HepG2 (cell line): ENCODE measurements at regions not wholly inside any gene's neighbourhood (a gene's known extent, or its start where the extent isn't known, plus 50 kb on each side); places are given as distances from the start of the nearest gene placed in this dataset.
A peak's percentile ranks its signal among the peaks of the same experiment; 100 is the strongest.

Experiments
- ATAC-seq: fragments of 200-7000 bp; cut with Tn5 transposase; 3 replicates; pipeline ENCODE4 v1.9.1; 2020; ENCODE audit warnings: mild to moderate bottlenecking, moderate library complexity
- BruUV-seq: library from RNA; stranded (reverse); fragments of 400-500 nt; replicated peaks from 2 replicates; lab custom pipeline; 2021; lab: Mats Ljungman, UMichigan
- CTCF ChIA-PET: fragments of 300-600 bp; formaldehyde crosslinking; extraction: SDS; loops from one replicate; lab custom pipeline; 2021; ENCODE audit warnings: low total read pairs, inconsistent platforms, low intra/inter-chr PET ratio; lab: Yijun Ruan, JAX
- POLR2A ChIA-PET: fragments of 350-600 bp; sonication (Branson Sonifier 250); formaldehyde crosslinking; loops from one replicate; lab custom pipeline; 2020; ENCODE audit warnings: antibody characterized with exemption, inconsistent platforms; lab: Yijun Ruan, JAX
- DNase-seq: peaks from one replicate; pipeline ENCODE4 v3.0.0-alpha.2; 2015; ENCODE audit warnings: low spot score
- FAIRE-seq: peaks from 3 replicates; lab custom pipeline; 2011; peaks lifted over from hg19 to GRCh38; lab: Jason Lieb, UNC
- H2AFZ ChIP-seq: one replicate; pipeline ENCODE4 v1.6.1; 2011; ENCODE audit warnings: low read length, inconsistent platforms
- H3K27ac ChIP-seq: fragments of 300-600 bp; 3 replicates; pipeline ENCODE4 v1.8.0; 2011; ENCODE audit warnings: mixed run types, mild to moderate bottlenecking, mixed read lengths, low read length, inconsistent platforms; ENCODE audit not compliant: insufficient read depth; ENCODE audit errors: extremely low read length
- H3K27me3 ChIP-seq, 2 experiments: fragments of 200-600 bp in 1 of 2; 2 replicates in 1 of 2; 3 replicates in 1 of 2; pipeline versions ENCODE4 v1.6.0 to v1.8.0; 2011; ENCODE audit warnings: low read length in 2 of 2, mild to moderate bottlenecking in 2 of 2, moderate library complexity in 2 of 2, inconsistent platforms in 1 of 2; ENCODE audit not compliant: insufficient read depth in 2 of 2, control insufficient read depth in 1 of 2
- H3K36me3 ChIP-seq, 2 experiments: fragments of 200-600 bp in 1 of 2; replicated peaks in 1 of 2; 2 replicates in 1 of 2; 3 replicates in 1 of 2; pipeline versions ENCODE4 v1.5.1 to v1.8.0; 2011; ENCODE audit warnings: low read length in 2 of 2, inconsistent platforms in 1 of 2; ENCODE audit not compliant: insufficient read depth in 2 of 2, control insufficient read depth in 1 of 2
- H3K4me1 ChIP-seq: 2 replicates; pipeline ENCODE4 v1.5.1; 2012; ENCODE audit warnings: low read length, inconsistent platforms; ENCODE audit not compliant: insufficient read depth
- H3K4me2 ChIP-seq: 2 replicates; pipeline ENCODE4 v1.6.0; 2011; ENCODE audit warnings: low read depth, low read length, inconsistent platforms
- H3K4me3 ChIP-seq, 3 experiments: fragments of 200-600 bp in 1 of 3; sonication (generic), shearing (Covaris generic) in 1 of 3; replicated peaks in 1 of 3; 2 replicates each; pipeline ENCODE4 v1.5.1; 2011 to 2016; ENCODE audit warnings: low read length in 3 of 3, inconsistent platforms in 2 of 3, low read depth in 2 of 3, mild to moderate bottlenecking in 2 of 3, control low read depth in 1 of 3, mixed read lengths in 1 of 3; ENCODE audit not compliant: insufficient read depth in 1 of 3
- H3K79me2 ChIP-seq: one replicate; pipeline ENCODE4 v1.6.1; 2011; ENCODE audit warnings: low read length, inconsistent platforms; ENCODE audit not compliant: insufficient read depth
- H3K9ac ChIP-seq: 2 replicates; pipeline ENCODE4 v1.6.0; 2011; ENCODE audit warnings: mild to moderate bottlenecking, low read depth, low read length, inconsistent platforms; ENCODE audit not compliant: insufficient read depth
- H3K9me3 ChIP-seq: 2 replicates; pipeline ENCODE4 v1.5.1; 2012; ENCODE audit warnings: mild to moderate bottlenecking, low read length
- H4K20me1 ChIP-seq: 2 replicates; pipeline ENCODE4 v1.6.0; 2011; ENCODE audit warnings: inconsistent platforms, mild to moderate bottlenecking, low read length, moderate library complexity; ENCODE audit not compliant: insufficient read depth
- CBX5 ChIP-seq: sonication (generic); formaldehyde crosslinking; IDR thresholded peaks from 2 replicates; pipeline ENCODE4 v1.4.0; 2020; ENCODE audit warnings: missing genetic modification reagents, borderline replicate concordance
- CTCF ChIP-seq: sonication (generic); formaldehyde crosslinking; IDR thresholded peaks from 2 replicates; pipeline ENCODE4 v1.5.0; 2020; ENCODE audit warnings: mild to moderate bottlenecking, missing genetic modification reagents, moderate library complexity
- EEA1 ChIP-seq: sonication (generic); formaldehyde crosslinking; IDR thresholded peaks from 2 replicates; pipeline ENCODE4 v1.5.1; 2020; ENCODE audit warnings: mild to moderate bottlenecking, missing genetic modification reagents, borderline replicate concordance
- ELF1 ChIP-seq: sonication (generic); formaldehyde crosslinking; IDR thresholded peaks from 2 replicates; pipeline ENCODE4 v1.4.0; 2020; ENCODE audit warnings: missing genetic modification reagents
- HNRNPLL ChIP-seq: fragments of 200-400 bp; formaldehyde crosslinking; IDR thresholded peaks from 2 replicates; pipeline ENCODE4 v1.6.1; 2017; ENCODE audit warnings: mild to moderate bottlenecking, low read depth, low read length; ENCODE audit not compliant: poor library complexity, severe bottlenecking
- MED1 ChIP-seq: sonication (generic); formaldehyde crosslinking; IDR thresholded peaks from 2 replicates; pipeline ENCODE4 v1.4.0; 2020; ENCODE audit warnings: missing genetic modification reagents
- NCOR1 ChIP-seq: fragments of 200-600 bp; sonication (generic); IDR thresholded peaks from 2 replicates; pipeline ENCODE4 v1.7.0; 2017; ENCODE audit warnings: antibody characterized with exemption, low read length, borderline replicate concordance
- POLR2G ChIP-seq: fragments of 200-400 bp; formaldehyde crosslinking; IDR thresholded peaks from 2 replicates; pipeline ENCODE4 v1.6.1; 2018; ENCODE audit warnings: mild to moderate bottlenecking, low read depth, low read length, moderate library complexity
- RFX5 ChIP-seq: IDR thresholded peaks from 2 replicates; pipeline ENCODE4 v1.6.1; 2011; ENCODE audit warnings: low read depth, low read length, improper control_type of control experiment
- SIN3B ChIP-seq: fragments of 150-350 bp; IDR thresholded peaks from 2 replicates; pipeline ENCODE4 v1.6.1; 2014; ENCODE audit warnings: low read length
- SSRP1 ChIP-seq: IDR thresholded peaks from 2 replicates; pipeline ENCODE4 v1.6.1; 2016; ENCODE audit warnings: control low read depth
- USF2 ChIP-seq, 2 experiments: sonication (generic) in 1 of 2; formaldehyde crosslinking in 1 of 2; IDR thresholded peaks; 2 replicates each; pipeline versions ENCODE4 v1.5.1 to v1.6.1; 2011 to 2020; ENCODE audit warnings: borderline replicate concordance in 1 of 2, low read depth in 1 of 2, low read length in 1 of 2, mild to moderate bottlenecking in 1 of 2, missing genetic modification reagents in 1 of 2, moderate library complexity in 1 of 2
- ZNF124 ChIP-seq: sonication (generic); formaldehyde crosslinking; IDR thresholded peaks from 2 replicates; pipeline ENCODE4 v1.4.0; 2020; ENCODE audit warnings: missing genetic modification reagents
- ZNF33A ChIP-seq: sonication (generic); formaldehyde crosslinking; IDR thresholded peaks from 2 replicates; pipeline ENCODE4 v1.5.1; 2020; ENCODE audit warnings: missing genetic modification reagents, mild to moderate bottlenecking, moderate library complexity, borderline replicate concordance
- ZNF430 ChIP-seq: sonication (generic); formaldehyde crosslinking; IDR thresholded peaks from 2 replicates; pipeline ENCODE4 v1.9.0; 2021; ENCODE audit warnings: mild to moderate bottlenecking, missing genetic modification reagents
- ZNF614 ChIP-seq: IDR thresholded peaks from 2 replicates; pipeline ENCODE4 v1.6.1; 2018; ENCODE audit warnings: missing biosample characterization, missing genetic modification reagents, inconsistent platforms, borderline replicate concordance
- ZSCAN25 ChIP-seq: sonication (generic); formaldehyde crosslinking; IDR thresholded peaks from 2 replicates; pipeline ENCODE4 v1.8.0; 2022; ENCODE audit warnings: mild to moderate bottlenecking, missing genetic modification reagents
- ZZZ3 ChIP-seq: sonication (generic); formaldehyde crosslinking; IDR thresholded peaks from 2 replicates; pipeline ENCODE4 v1.4.0; 2020; ENCODE audit warnings: missing genetic modification reagents, mild to moderate bottlenecking, borderline replicate concordance
- WGBS: methylation state at CpG from one replicate; pipeline ENCODE4 v1.1.6; 2017; ENCODE audit warnings: low lambda C conversion rate; 5-methylcytosine and 5-hydroxymethylcytosine counted together
- in situ Hi-C: cut with HindIII; loops from 2 replicates; pipeline ENCODE4 v1.10.0; 2017; ENCODE audit warnings: low pct_unique_long_range_greater_than_20kb; ENCODE audit not compliant: extremely low pct_ligation_motif_present
- intact Hi-C: fragments of 100-400 bp; cut with micrococcal nuclease; formaldehyde crosslinking; loops from one replicate; pipeline ENCODE4 v1.10.0; 2022; ENCODE audit not compliant: unreplicated experiment

GRCh38 chr1:209198961-209199750 lies 384.4 kb upstream of the CAMK1G start (continued):
- TF ChIP-seq USF2 (IDR thresholded peaks at IDR 0.05; ENCODE audit: low read depth, low read length) (no peak), USF2 (CRISPR knock-in tag; IDR thresholded peaks at IDR 0.05; ENCODE audit: borderline replicate concordance) (no peak), RFX5 (no peak), MED1 (no peak)

- no peak overlapping the region for H3K27ac ChIP-seq
- H3K4me1 ChIP-seq: no peaks in the 10 kb centered on the region
- ATAC-seq (peak; percentile 46; the same call in 2 of the 3 replicates), DNase-seq (no peak), FAIRE-seq (no peak)
- ChIA-PET POLR2A (no interaction called here), CTCF (no interaction called here)
- H3K9ac ChIP-seq: no peak overlapping the region
- no peaks in the 10 kb centered on the region for H3K79me2 ChIP-seq
- TF ChIP-seq ZZZ3 (CRISPR knock-in tag): no peak
- TF ChIP-seq HNRNPLL: no peak
- TF ChIP-seq ZNF33A (CRISPR knock-in tag): no peak
- no peak for TF ChIP-seq ZSCAN25 (CRISPR knock-in tag)
- TF ChIP-seq ZNF430 (CRISPR knock-in tag): no peak
- no peak for TF ChIP-seq POLR2G
- TF ChIP-seq SSRP1 (CRISPR knock-in tag): no peak
- TF ChIP-seq ELF1 (CRISPR knock-in tag): no peak
- TF ChIP-seq CTCF: no peak
- no peak for TF ChIP-seq CBX5
- no peak for TF ChIP-seq ZNF124 (CRISPR knock-in tag)
- no peak for TF ChIP-seq NCOR1
- TF ChIP-seq EEA1 (CRISPR knock-in tag): no peak
- no peak for TF ChIP-seq SIN3B
- no peak for TF ChIP-seq ZNF614 (CRISPR knock-in tag)
- in situ Hi-C loops: loop anchor here (10.0 to 25.0 kb wide), 2 partner anchors 545 to 1188 kb away; no protein-coding TSS in a partner anchor
- intact Hi-C loops: loop anchor here (5.0 to 10.0 kb wide), 3 partner anchors 125 to 312 kb away; no protein-coding TSS in a partner anchor
- WGBS: 0% methylated on average over 4 of the region's 4 CpGs
- H2AFZ ChIP-seq: no peak overlapping the region
- BruUV-seq: no TSS peak
- H4K20me1 ChIP-seq: no peaks in the 10 kb centered on the region
- H3K27me3 ChIP-seq: 0 out of 5 replicates have a peak, but pooled peaks cover 0 to under 1% of the 10 kb centered on the region in 2 experiments
- H3K4me3 ChIP-seq: no peak overlapping the region
- no peaks in the 10 kb centered on the region for H3K36me3 ChIP-seq
- H3K9me3 ChIP-seq: peaks cover 33% of the 10 kb centered on the region
- H3K4me2 ChIP-seq: no peak overlapping the region
Measured at GRCh38 chr1:209199822-209200221, 383.7 kb upstream of the CAMK1G start.
